ENCODE measurements at regions not wholly inside any gene's neighbourhood (a gene's known extent, or its start where the extent isn't known, plus 50 kb on each side); places are given as distances from the start of the nearest gene placed in this dataset.

GRCh38 chr13:86992251-86992650 is 678.9 kb upstream of the SLITRK5 start:
- ATAC-seq = no peak
- no peak overlapping the region for H3K4me2 ChIP-seq
- FAIRE-seq = no peak
- ChIA-PET CTCF (no interaction called here), POLR2A (no interaction called here)
- no peaks in the 10 kb centered on the region for H3K9me3 ChIP-seq
- no peak overlapping the region for H3K4me3 ChIP-seq
- TF ChIP-seq KDM1A (IDR thresholded peaks at IDR 0.05; ENCODE audit: low read depth) (no peak), NPAS2 (CRISPR knock-in tag; IDR thresholded peaks at IDR 0.05; ENCODE audit: borderline replicate concordance) (no peak), PHF8 (IDR thresholded peaks at IDR 0.05; ENCODE audit: borderline replicate concordance, low read depth) (no peak), SMC3 (IDR thresholded peaks at IDR 0.05) (no peak), CBX2 (IDR thresholded peaks at IDR 0.05; ENCODE audit: borderline replicate concordance, low read depth) (no peak), RARB (CRISPR knock-in tag; IDR thresholded peaks at IDR 0.05) (no peak), FOSB (CRISPR knock-in tag; IDR thresholded peaks at IDR 0.05) (no peak), POLR2A (IDR thresholded peaks at IDR 0.05; ENCODE audit: low read length) (no peak)
- TF ChIP-seq, protein P1, sequence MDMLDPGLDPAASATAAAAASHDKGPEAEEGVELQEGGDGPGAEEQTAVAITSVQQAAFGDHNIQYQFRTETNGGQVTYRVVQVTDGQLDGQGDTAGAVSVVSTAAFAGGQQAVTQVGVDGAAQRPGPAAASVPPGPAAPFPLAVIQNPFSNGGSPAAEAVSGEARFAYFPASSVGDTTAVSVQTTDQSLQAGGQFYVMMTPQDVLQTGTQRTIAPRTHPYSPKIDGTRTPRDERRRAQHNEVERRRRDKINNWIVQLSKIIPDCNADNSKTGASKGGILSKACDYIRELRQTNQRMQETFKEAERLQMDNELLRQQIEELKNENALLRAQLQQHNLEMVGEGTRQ (IDR thresholded peaks at IDR 0.05) = no peak
- no peak for DNase-seq (ENCODE audit: low read depth in 1 of 2, low spot score in 1 of 2)
- no peaks in the 10 kb centered on the region for H3K4me1 ChIP-seq
- no peak overlapping the region for H3K27ac ChIP-seq

DNA sequence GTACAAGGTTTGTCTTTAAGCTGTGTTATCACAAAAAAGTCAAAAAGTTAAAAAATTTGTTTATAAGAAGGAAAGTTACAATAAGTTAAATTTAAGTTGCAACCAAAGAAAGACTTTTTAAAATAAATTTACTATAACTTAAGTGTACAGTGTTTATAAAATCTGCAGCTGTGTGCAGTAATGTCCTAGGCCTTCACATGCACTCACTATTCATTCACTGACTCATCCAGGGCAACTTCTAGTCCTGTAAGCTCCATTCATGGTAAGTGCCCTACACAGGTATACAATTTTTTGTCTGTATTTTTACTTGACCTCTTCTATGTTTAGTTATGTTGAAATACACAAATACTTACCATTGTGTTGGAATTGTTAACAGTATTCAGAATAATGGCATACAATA is 667.9 kb upstream of the SLITRK5 start:
- Histone ChIP-seq H3K4me3 (no peak overlapping the region), H3K4me1 (no peaks in the 10 kb centered on the region), H3K4me2 (no peak overlapping the region), H3K9me3 (no peaks in the 10 kb centered on the region), H3K27ac (no peak overlapping the region)
- TF ChIP-seq CHD2 (IDR thresholded peaks at IDR 0.05; ENCODE audit: low read length, partially characterized antibody) = no peak
- no peak for TF ChIP-seq CTCF (IDR thresholded peaks at IDR 0.05)
- no peak for TF ChIP-seq HOXA7 (CRISPR knock-in tag; IDR thresholded peaks at IDR 0.05)
- no peak for TF ChIP-seq HOXB13 (CRISPR knock-in tag; IDR thresholded peaks at IDR 0.05; ENCODE audit: low read depth)
- no peak for TF ChIP-seq FOSB (CRISPR knock-in tag; IDR thresholded peaks at IDR 0.05)
- ATAC-seq (no peak), FAIRE-seq (no peak), DNase-seq (ENCODE audit: low read depth in 1 of 2, low spot score in 1 of 2) (no peak)
- CTCF ChIA-PET = no interaction called here
- POLR2A ChIA-PET = no interaction called here

- 31% methylated on average over 2 of the region's 2 CpGs for WGBS (ENCODE audit: missing lambda C conversion rate)
- DNase-seq (ENCODE audit: low read depth in 1 of 2, low spot score in 1 of 2) (no peak), ATAC-seq (no peak), FAIRE-seq (no peak)
- H3K27ac ChIP-seq = no peak overlapping the region
- POLR2A ChIA-PET = no interaction called here
- CTCF ChIA-PET = no interaction called here
- no peaks in the 10 kb centered on the region for H3K4me1 ChIP-seq
- no peak overlapping the region for H3K4me3 ChIP-seq
- no peak overlapping the region for H3K4me2 ChIP-seq
- TF ChIP-seq CBX8 (IDR thresholded peaks at IDR 0.05) = no peak
- no peak for TF ChIP-seq JUNB (IDR thresholded peaks at IDR 0.05)
- no peak for TF ChIP-seq CHD4 (IDR thresholded peaks at IDR 0.05; ENCODE audit: borderline replicate concordance)
- no peak for TF ChIP-seq MAX (IDR thresholded peaks at IDR 0.05)
- TF ChIP-seq ZSCAN20 (CRISPR knock-in tag; IDR thresholded peaks at IDR 0.05) = no peak
- no peak for TF ChIP-seq CBX2 (IDR thresholded peaks at IDR 0.05; ENCODE audit: borderline replicate concordance, low read depth)
- TF ChIP-seq, protein P2, sequence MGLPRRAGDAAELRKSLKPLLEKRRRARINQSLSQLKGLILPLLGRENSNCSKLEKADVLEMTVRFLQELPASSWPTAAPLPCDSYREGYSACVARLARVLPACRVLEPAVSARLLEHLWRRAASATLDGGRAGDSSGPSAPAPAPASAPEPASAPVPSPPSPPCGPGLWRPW (IDR thresholded peaks at IDR 0.05) = no peak
- no peaks in the 10 kb centered on the region; the same call in 2 of the 3 replicates for H3K9me3 ChIP-seq
Measured at GRCh38 chr13:87005511-87005910, 665.7 kb upstream of the SLITRK5 start.

DNA sequence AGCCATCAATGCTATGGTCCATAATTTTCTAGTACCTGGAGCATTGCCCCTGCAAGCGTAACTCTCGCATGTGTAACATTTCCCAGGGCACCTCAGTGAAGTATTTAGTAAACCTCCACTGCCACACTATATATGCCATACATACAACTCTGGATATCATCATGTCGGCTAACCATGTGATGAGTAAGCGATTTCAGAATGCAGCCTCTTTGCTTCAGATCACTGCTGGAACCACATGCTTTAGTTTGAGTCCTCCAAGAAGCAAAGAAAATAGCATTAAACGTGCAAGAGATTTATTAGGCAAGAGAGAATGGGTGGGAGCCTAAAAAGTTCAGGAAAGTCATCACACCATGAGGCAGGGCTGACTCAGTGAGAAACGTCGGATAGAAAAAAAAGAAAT is 635.6 kb upstream of the SLITRK5 start:
- Histone ChIP-seq H3K9me3 (no peaks in the 10 kb centered on the region), H3K4me3 (no peak overlapping the region), H3K4me1 (no peaks in the 10 kb centered on the region), H3K4me2 (no peak overlapping the region), H3K27ac (no peak overlapping the region)
- ATAC-seq = no peak
- no peak for DNase-seq (ENCODE audit: low read depth in 1 of 2, low spot score in 1 of 2)
- no peak for FAIRE-seq
- TF ChIP-seq BHLHE40 (IDR thresholded peaks at IDR 0.05; ENCODE audit: low read depth, low read length) = no peak
- no peak for TF ChIP-seq JUN (IDR thresholded peaks at IDR 0.05)
- TF ChIP-seq ZFP36 (IDR thresholded peaks at IDR 0.05; ENCODE audit: borderline replicate concordance, partially characterized antibody) = no peak
- no peak for TF ChIP-seq HOXB5 (CRISPR knock-in tag; IDR thresholded peaks at IDR 0.05)
- TF ChIP-seq RAD21 (conservative IDR thresholded peaks at IDR 0.05 in 1 of 2, IDR thresholded peaks at IDR 0.05 in 1 of 2) = no peak
- TF ChIP-seq FOSB (CRISPR knock-in tag; IDR thresholded peaks at IDR 0.05) = no peak
- TF ChIP-seq NFE2L2 (conservative IDR thresholded peaks at IDR 0.05; ENCODE audit: low read length) = no peak
- TF ChIP-seq, protein P3, sequence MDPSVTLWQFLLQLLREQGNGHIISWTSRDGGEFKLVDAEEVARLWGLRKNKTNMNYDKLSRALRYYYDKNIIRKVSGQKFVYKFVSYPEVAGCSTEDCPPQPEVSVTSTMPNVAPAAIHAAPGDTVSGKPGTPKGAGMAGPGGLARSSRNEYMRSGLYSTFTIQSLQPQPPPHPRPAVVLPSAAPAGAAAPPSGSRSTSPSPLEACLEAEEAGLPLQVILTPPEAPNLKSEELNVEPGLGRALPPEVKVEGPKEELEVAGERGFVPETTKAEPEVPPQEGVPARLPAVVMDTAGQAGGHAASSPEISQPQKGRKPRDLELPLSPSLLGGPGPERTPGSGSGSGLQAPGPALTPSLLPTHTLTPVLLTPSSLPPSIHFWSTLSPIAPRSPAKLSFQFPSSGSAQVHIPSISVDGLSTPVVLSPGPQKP (IDR thresholded peaks at IDR 0.05; ENCODE audit: low read depth, low read length) = no peak
- TF ChIP-seq ZNF302 (CRISPR knock-in tag; IDR thresholded peaks at IDR 0.05) = no peak
- no peak for TF ChIP-seq HEYL (CRISPR knock-in tag; IDR thresholded peaks at IDR 0.05)
- TF ChIP-seq POLR2AphosphoS2 (conservative IDR thresholded peaks at IDR 0.05; ENCODE audit: low read length) = no peak
- no peak for TF ChIP-seq GATA3 (IDR thresholded peaks at IDR 0.05; ENCODE audit: borderline replicate concordance)
- ChIA-PET POLR2A (no interaction called here), CTCF (no interaction called here)
- 69% methylated on average over 7 of the region's 7 CpGs for WGBS (ENCODE audit: missing lambda C conversion rate)
